Hepatocyte (in vitro differentiated cells): ENCODE measurements at regions not wholly inside any gene's neighbourhood (a gene's known extent, or its start where the extent isn't known, plus 50 kb on each side); places are given as distances from the start of the nearest gene placed in this dataset.

Experiments used
- CTCF ChIP-seq: fragments of 200-600 bp; sonication (generic); IDR thresholded peaks from 2 replicates; pipeline ENCODE4 v1.5.1; 2016; ENCODE audit warnings: antibody characterized with exemption, mild to moderate bottlenecking; ENCODE audit not compliant: poor library complexity
- EZH2 ChIP-seq: fragments of 200-600 bp; sonication (generic); IDR thresholded peaks from 2 replicates; pipeline ENCODE4 v1.6.1; 2016; ENCODE audit warnings: antibody characterized with exemption, mild to moderate bottlenecking, borderline replicate concordance

- TF ChIP-seq CTCF (no peak), EZH2 (no peak)
These were observed 127.1 kb upstream of the HS3ST3A1 start for GRCh38 chr17:13728781-13729180.
